ENCODE measurements at regions not wholly inside any gene's neighbourhood (a gene's known extent, or its start where the extent isn't known, plus 50 kb on each side); places are given as distances from the start of the nearest gene placed in this dataset.

DNA sequence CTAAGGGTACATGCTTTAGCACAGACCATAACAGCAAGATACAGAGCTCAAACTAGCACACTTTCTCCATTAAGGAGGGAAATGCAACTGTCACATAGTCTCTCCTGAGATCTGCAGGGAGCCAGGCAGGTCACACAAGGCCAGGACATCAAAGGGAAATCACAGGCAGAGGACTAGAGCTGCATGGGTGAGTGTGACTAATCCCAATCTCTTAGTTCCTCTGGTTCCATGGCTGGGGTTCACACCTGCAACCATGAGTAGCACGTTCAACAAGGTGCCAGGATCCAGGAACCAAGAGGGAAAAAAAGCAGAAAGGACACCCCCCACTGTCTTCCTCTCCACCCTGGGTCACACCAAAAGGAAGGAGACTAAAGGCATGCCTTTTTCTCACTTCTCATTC lies 296.5 kb upstream of the STEAP1 start:
- no peak for TF ChIP-seq CTCF (IDR thresholded peaks at IDR 0.05)
- TF ChIP-seq POLR2A (IDR thresholded peaks at IDR 0.05; ENCODE audit: low read depth), result no peak
- TF ChIP-seq POLR2AphosphoS5 (IDR thresholded peaks at IDR 0.05), result no peak
- TF ChIP-seq EP300 (IDR thresholded peaks at IDR 0.05), result no peak

All from esophagus muscularis mucosa (tissue), 4 donors.